Caco-2 (cell line): ENCODE measurements at regions not wholly inside any gene's neighbourhood (a gene's known extent, or its start where the extent isn't known, plus 50 kb on each side); places are given as distances from the start of the nearest gene placed in this dataset.

Source experiments
- BruUV-seq: library from RNA; stranded (reverse); fragments of 400-500 nt; replicated peaks from 2 replicates; lab custom pipeline; 2021; lab: Mats Ljungman, UMichigan
- CTCF ChIA-PET: fragments of 300-600 bp; sonication (Branson Sonifier 250); formaldehyde crosslinking; loops from one replicate; lab custom pipeline; 2022; ENCODE audit warnings: antibody characterized with exemption; lab: Charles Lee
- POLR2A ChIA-PET: fragments of 300-600 bp; sonication (Branson Sonifier 250); formaldehyde crosslinking; loops from one replicate; lab custom pipeline; 2022; ENCODE audit warnings: antibody characterized with exemption; lab: Charles Lee
- DNase-seq, 2 experiments: peaks; one replicate each; pipeline versions ENCODE4 v3.0.0 to v3.0.0-alpha.2; 2020 to 2022
- H3K27me3 ChIP-seq: replicated peaks from 2 replicates; pipeline ENCODE4 v1.6.0; 2011; ENCODE audit warnings: low read length; ENCODE audit not compliant: control insufficient read depth, insufficient read depth
- H3K36me3 ChIP-seq: 2 replicates; pipeline ENCODE4 v1.5.1; 2011; ENCODE audit warnings: low read length; ENCODE audit not compliant: control insufficient read depth, insufficient read depth
- H3K4me1 ChIP-seq: fragments of 250-450 bp; sonication (Bioruptor Pico); 2 replicates; pipeline ENCODE4 v1.5.1; 2020; ENCODE audit warnings: mild to moderate bottlenecking
- H3K4me3 ChIP-seq: 2 replicates; pipeline ENCODE4 v1.5.1; 2011; ENCODE audit warnings: low read depth, mild to moderate bottlenecking, control low read depth, low read length
- H3K9me3 ChIP-seq: fragments of 250-450 bp; sonication (Bioruptor Pico); 2 replicates; pipeline ENCODE4 v1.5.1; 2020; ENCODE audit warnings: mild to moderate bottlenecking, moderate library complexity
- H3K27ac Mint-ChIP-seq: one replicate; pipeline ENCODE4 v1.8.0; 2022; ENCODE audit warnings: mixed read lengths; ENCODE audit not compliant: unreplicated experiment
- H3K27me3 Mint-ChIP-seq: one replicate; pipeline ENCODE4 v1.8.0; 2022; ENCODE audit warnings: mixed read lengths; ENCODE audit not compliant: insufficient read depth, unreplicated experiment
- H3K36me3 Mint-ChIP-seq: one replicate; pipeline ENCODE4 v1.8.0; 2022; ENCODE audit warnings: mild to moderate bottlenecking, mixed read lengths; ENCODE audit not compliant: insufficient read depth, unreplicated experiment
- H3K4me1 Mint-ChIP-seq: one replicate; pipeline ENCODE4 v1.8.0; 2022; ENCODE audit warnings: low read depth, mixed read lengths; ENCODE audit not compliant: unreplicated experiment
- H3K4me3 Mint-ChIP-seq: one replicate; pipeline ENCODE4 v1.8.0; 2022; ENCODE audit warnings: mild to moderate bottlenecking, moderate library complexity, mixed read lengths; ENCODE audit not compliant: unreplicated experiment
- H3K9me3 Mint-ChIP-seq: one replicate; pipeline ENCODE4 v1.8.0; 2022; ENCODE audit warnings: mixed read lengths; ENCODE audit not compliant: unreplicated experiment
- intact Hi-C: fragments of 100-400 bp; cut with micrococcal nuclease; formaldehyde crosslinking; loops from one replicate; pipeline ENCODE4 v1.10.0; 2022; ENCODE audit not compliant: unreplicated experiment
- TF ChIP-seq, protein P1 (sequence below), 2 experiments: fragments of 200-600 bp in 1 of 2; IDR thresholded peaks; 1 replicate in 1 of 2; 2 replicates in 1 of 2; pipeline versions ENCODE4 v1.5.1 to v1.8.0; 2011 to 2022; ENCODE audit warnings: antibody characterized with exemption in 1 of 2, control low read depth in 1 of 2, inconsistent platforms in 1 of 2, low read depth in 1 of 2, low read length in 1 of 2, mild to moderate bottlenecking in 1 of 2, moderate library complexity in 1 of 2; ENCODE audit not compliant: insufficient read depth in 1 of 2, severe bottlenecking in 1 of 2, unreplicated experiment in 1 of 2

DNA sequence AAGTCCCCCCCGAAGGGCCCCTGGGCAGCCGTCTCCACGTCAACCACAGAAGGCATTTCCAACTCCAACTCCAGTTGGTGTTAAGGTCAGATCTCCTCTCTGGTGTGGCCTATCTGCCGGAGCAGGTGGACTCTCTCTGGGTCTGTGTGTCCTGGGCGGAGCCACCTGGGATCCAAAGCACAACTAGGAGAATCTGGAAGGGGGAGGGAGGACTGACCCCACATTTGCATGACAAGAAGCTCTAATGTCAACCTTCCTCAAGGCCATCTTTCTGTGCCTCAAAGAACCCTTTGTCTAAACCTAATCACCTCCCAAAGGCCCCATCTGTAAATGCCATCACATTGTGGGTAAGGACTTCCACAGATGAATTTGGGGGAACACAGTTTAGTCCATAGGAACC, 381.5 kb downstream of the UQCRFS1 start:
- H3K27me3 Mint-ChIP-seq = peaks cover 10% of the 10 kb centered on the region
- Histone ChIP-seq H3K4me1 (no peaks in the 10 kb centered on the region), H3K4me3 (no peak overlapping the region), H3K27me3 (no peaks in the 10 kb centered on the region), H3K9me3 (no peaks in the 10 kb centered on the region), H3K36me3 (no peaks in the 10 kb centered on the region)
- CTCF ChIA-PET = no interaction called here
- H3K4me1 Mint-ChIP-seq = no peaks in the 10 kb centered on the region
- TF ChIP-seq, protein P1, sequence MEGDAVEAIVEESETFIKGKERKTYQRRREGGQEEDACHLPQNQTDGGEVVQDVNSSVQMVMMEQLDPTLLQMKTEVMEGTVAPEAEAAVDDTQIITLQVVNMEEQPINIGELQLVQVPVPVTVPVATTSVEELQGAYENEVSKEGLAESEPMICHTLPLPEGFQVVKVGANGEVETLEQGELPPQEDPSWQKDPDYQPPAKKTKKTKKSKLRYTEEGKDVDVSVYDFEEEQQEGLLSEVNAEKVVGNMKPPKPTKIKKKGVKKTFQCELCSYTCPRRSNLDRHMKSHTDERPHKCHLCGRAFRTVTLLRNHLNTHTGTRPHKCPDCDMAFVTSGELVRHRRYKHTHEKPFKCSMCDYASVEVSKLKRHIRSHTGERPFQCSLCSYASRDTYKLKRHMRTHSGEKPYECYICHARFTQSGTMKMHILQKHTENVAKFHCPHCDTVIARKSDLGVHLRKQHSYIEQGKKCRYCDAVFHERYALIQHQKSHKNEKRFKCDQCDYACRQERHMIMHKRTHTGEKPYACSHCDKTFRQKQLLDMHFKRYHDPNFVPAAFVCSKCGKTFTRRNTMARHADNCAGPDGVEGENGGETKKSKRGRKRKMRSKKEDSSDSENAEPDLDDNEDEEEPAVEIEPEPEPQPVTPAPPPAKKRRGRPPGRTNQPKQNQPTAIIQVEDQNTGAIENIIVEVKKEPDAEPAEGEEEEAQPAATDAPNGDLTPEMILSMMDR (IDR thresholded peaks at IDR 0.05; ENCODE audit: insufficient read depth in 1 of 2, low read depth in 1 of 2, low read length in 1 of 2, severe bottlenecking in 1 of 2, unreplicated experiment in 1 of 2) = no peak
- no peaks in the 10 kb centered on the region for H3K36me3 Mint-ChIP-seq
- no peak for DNase-seq
- no peaks in the 10 kb centered on the region for H3K9me3 Mint-ChIP-seq
- POLR2A ChIA-PET = no interaction called here
- BruUV-seq = no TSS peak
- H3K27ac Mint-ChIP-seq = no peak overlapping the region
- H3K4me3 Mint-ChIP-seq = no peak overlapping the region
- intact Hi-C loops = no loop called here

DNA sequence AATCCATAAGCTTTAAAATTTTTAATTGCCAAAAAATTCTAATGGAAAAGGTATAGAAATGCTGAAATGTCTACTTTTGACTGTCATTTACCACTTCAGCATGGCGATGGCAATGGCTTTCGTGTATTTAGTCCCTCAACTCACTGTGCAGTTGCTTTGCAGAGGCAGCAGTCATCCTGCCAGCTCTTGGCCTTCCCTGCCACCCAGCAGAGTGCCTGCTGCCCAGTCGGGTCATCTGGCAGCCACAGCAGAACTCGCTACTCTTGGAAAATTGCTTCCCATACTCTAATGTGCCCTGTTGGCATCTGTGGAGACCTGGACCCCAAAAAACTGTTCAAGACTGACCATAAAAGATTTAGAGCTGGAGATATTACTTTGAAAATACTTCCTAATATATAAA, 383.2 kb downstream of the UQCRFS1 start:
- no peaks in the 10 kb centered on the region for H3K9me3 ChIP-seq
- Mint-ChIP-seq H3K27ac (no peak overlapping the region), H3K9me3 (no peaks in the 10 kb centered on the region), H3K4me1 (no peaks in the 10 kb centered on the region), H3K27me3 (peaks cover 5% of the 10 kb centered on the region), H3K4me3 (no peak overlapping the region), H3K36me3 (no peaks in the 10 kb centered on the region)
- BruUV-seq = no TSS peak
- H3K4me1 ChIP-seq = no peaks in the 10 kb centered on the region
- intact Hi-C loops = no loop called here
- TF ChIP-seq, protein P1 (IDR thresholded peaks at IDR 0.05; ENCODE audit: insufficient read depth in 1 of 2, low read depth in 1 of 2, low read length in 1 of 2, severe bottlenecking in 1 of 2, unreplicated experiment in 1 of 2) = no peak
- ChIA-PET CTCF (no interaction called here), POLR2A (no interaction called here)
- no peak overlapping the region for H3K4me3 ChIP-seq
- H3K36me3 ChIP-seq = no peaks in the 10 kb centered on the region
- H3K27me3 ChIP-seq = no peaks in the 10 kb centered on the region
- no peak for DNase-seq

DNA sequence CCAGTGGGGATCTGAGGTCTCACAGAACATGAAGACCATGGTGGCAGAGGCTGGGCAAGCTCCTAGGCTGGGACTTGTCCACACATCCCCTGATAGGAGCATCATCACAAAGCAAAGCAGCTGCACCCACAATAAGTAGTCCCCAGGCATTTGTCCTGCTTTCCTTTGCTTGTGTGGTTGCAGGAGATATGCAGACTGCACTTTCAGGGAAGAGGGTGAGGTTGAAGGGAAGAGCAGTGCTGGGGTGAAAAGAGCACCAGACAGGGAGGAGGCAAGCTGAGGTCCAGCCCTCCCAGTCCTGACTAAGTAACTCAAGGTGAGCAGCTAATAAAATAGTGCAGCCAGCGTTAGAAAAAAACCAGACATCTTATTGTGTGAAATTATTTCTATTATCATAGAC, 383.6 kb downstream of the UQCRFS1 start:
- TF ChIP-seq, protein P1 (IDR thresholded peaks at IDR 0.05; ENCODE audit: insufficient read depth in 1 of 2, low read depth in 1 of 2, low read length in 1 of 2, severe bottlenecking in 1 of 2, unreplicated experiment in 1 of 2) = no peak
- Histone ChIP-seq H3K9me3 (no peaks in the 10 kb centered on the region), H3K36me3 (no peaks in the 10 kb centered on the region), H3K27me3 (no peaks in the 10 kb centered on the region), H3K4me1 (no peaks in the 10 kb centered on the region), H3K4me3 (no peak overlapping the region)
- CTCF ChIA-PET = no interaction called here
- POLR2A ChIA-PET = no interaction called here
- BruUV-seq = no TSS peak
- H3K9me3 Mint-ChIP-seq = no peaks in the 10 kb centered on the region
- H3K4me1 Mint-ChIP-seq = no peaks in the 10 kb centered on the region
- no peaks in the 10 kb centered on the region for H3K36me3 Mint-ChIP-seq
- no peak overlapping the region for H3K4me3 Mint-ChIP-seq
- peaks cover 9% of the 10 kb centered on the region for H3K27me3 Mint-ChIP-seq
- DNase-seq = no peak
- intact Hi-C loops = no loop called here
- no peak overlapping the region for H3K27ac Mint-ChIP-seq
